Medulla oblongata (tissue), 1 donor: ENCODE measurements at regions not wholly inside any gene's neighbourhood (a gene's known extent, or its start where the extent isn't known, plus 50 kb on each side); places are given as distances from the start of the nearest gene placed in this dataset.

ENCODE experiments used
- DNase-seq: peaks from one replicate; pipeline ENCODE4 v3.0.0-alpha.2; 2015; ENCODE audit errors: extremely low spot score

GRCh38 chr13:105364191-105364590 lies 1171.3 kb downstream of the EFNB2 start:
- no peak for DNase-seq

GRCh38 chr13:105363261-105364190 lies 1171.9 kb downstream of the EFNB2 start:
- peak; percentile 6 for DNase-seq

GRCh38 chr13:105353654-105354053 lies 1181.8 kb downstream of the EFNB2 start:
- no peak for DNase-seq

- no peak for DNase-seq
Observed at GRCh38 chr13:105349082-105349723, 1186.3 kb downstream of the EFNB2 start.

GRCh38 chr13:105346141-105346775 lies 1189.2 kb downstream of the EFNB2 start:
- DNase-seq = no peak

- DNase-seq = no peak
Observed at GRCh38 chr13:105345730-105346129, 1189.7 kb downstream of the EFNB2 start.

- DNase-seq = no peak
Observed at GRCh38 chr13:105345131-105345530, 1190.3 kb downstream of the EFNB2 start.

- no peak for DNase-seq
Observed at GRCh38 chr13:105343134-105343806, 1192.2 kb downstream of the EFNB2 start.

- no peak for DNase-seq
Observed at GRCh38 chr13:105342281-105342820, 1193.1 kb downstream of the EFNB2 start.

GRCh38 chr13:105341758-105342157 lies 1193.7 kb downstream of the EFNB2 start:
- no peak for DNase-seq

GRCh38 chr13:105341256-105341655 lies 1194.2 kb downstream of the EFNB2 start:
- DNase-seq = no peak

- no peak for DNase-seq
Observed at GRCh38 chr13:105340061-105340606, 1195.3 kb downstream of the EFNB2 start.

GRCh38 chr13:105338773-105339172 lies 1196.7 kb downstream of the EFNB2 start:
- no peak for DNase-seq

- DNase-seq = no peak
Observed at GRCh38 chr13:105338006-105338405, 1197.5 kb downstream of the EFNB2 start.

- DNase-seq = no peak
Observed at GRCh38 chr13:105336706-105337576, 1198.5 kb downstream of the EFNB2 start.

GRCh38 chr13:105334211-105334610 lies 1201.3 kb downstream of the EFNB2 start:
- DNase-seq = no peak

GRCh38 chr13:105333416-105333815 lies 1202.0 kb downstream of the EFNB2 start:
- no peak for DNase-seq

- DNase-seq = no peak
Observed at GRCh38 chr13:105329359-105329758, 1206.1 kb downstream of the EFNB2 start.

GRCh38 chr13:105328212-105328611 lies 1207.2 kb downstream of the EFNB2 start:
- no peak for DNase-seq

- no peak for DNase-seq
Observed at GRCh38 chr13:105327581-105328126, 1207.8 kb downstream of the EFNB2 start.
